ENCODE measurements at regions not wholly inside any gene's neighbourhood (a gene's known extent, or its start where the extent isn't known, plus 50 kb on each side); places are given as distances from the start of the nearest gene placed in this dataset.
A peak's percentile ranks its signal among the peaks of the same experiment; 100 is the strongest.

- DNase-seq = no peak
Measured at GRCh38 chr2:146239392-146240135, 1605.3 kb upstream of the ACVR2A start.

- DNase-seq = no peak
Measured at GRCh38 chr2:146238254-146238966, 1606.4 kb upstream of the ACVR2A start.

- no peak for DNase-seq
Measured at GRCh38 chr2:146235158-146235557, 1609.7 kb upstream of the ACVR2A start.

DNA sequence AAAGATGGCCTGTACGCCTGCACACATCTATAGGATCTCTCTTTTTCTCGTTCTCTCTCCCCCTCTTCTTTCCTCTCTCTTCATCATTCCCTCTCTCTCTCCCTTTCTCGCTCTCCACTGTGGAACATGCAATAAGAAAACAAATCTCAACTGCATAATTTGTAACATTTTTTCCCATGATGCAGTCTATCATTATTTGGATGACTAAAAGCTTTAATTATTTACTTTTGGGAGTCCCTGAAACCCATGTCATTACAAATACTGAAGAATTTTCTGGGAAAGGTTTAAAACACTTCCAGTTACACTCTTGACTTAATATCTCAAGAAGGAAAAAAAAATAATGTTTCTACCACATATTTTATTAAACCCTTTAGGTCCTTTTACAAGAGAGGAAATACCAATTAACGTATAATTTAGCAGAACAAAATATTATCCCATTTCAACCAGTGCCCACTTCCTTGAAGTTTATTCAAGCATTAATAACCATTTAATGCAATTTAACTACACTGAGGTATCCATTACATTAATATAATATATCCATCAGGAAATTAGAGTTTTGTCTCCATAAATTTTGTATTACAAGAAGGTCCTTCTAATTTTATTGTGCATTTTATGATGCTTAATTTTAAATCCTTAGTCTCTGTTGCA, 1615.2 kb upstream of the ACVR2A start:
- no peak for DNase-seq

DNA sequence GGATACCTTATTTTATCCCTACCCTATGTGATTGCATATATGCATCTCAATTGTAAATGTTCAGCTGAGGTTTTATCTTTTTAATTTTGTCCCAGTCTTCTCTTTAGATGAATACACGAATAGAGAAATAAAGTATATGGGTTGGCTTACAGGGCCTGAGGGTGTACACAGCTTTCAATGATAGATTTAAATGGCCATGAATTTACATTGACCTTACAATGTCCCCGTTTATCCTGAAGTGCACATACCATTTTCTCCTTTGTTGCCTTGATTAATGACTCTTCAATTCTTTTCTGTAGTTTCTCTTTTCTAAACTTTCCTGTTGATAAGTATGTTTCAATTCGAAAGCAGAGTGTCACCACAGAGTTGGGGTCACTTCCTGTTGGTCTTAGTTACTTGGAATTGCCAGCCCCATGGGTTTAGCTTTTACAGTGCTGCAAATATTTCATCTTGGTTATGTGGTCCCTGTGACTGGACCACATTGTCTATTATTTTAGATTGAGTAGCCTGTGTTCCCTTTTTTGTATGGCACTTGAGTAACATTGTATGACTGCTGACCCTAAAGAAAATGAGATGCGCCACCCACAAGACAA, 1616.3 kb upstream of the ACVR2A start:
- no peak for DNase-seq

GRCh38 chr2:146228020-146228393, 1616.8 kb upstream of the ACVR2A start:
- DNase-seq = no peak

DNA sequence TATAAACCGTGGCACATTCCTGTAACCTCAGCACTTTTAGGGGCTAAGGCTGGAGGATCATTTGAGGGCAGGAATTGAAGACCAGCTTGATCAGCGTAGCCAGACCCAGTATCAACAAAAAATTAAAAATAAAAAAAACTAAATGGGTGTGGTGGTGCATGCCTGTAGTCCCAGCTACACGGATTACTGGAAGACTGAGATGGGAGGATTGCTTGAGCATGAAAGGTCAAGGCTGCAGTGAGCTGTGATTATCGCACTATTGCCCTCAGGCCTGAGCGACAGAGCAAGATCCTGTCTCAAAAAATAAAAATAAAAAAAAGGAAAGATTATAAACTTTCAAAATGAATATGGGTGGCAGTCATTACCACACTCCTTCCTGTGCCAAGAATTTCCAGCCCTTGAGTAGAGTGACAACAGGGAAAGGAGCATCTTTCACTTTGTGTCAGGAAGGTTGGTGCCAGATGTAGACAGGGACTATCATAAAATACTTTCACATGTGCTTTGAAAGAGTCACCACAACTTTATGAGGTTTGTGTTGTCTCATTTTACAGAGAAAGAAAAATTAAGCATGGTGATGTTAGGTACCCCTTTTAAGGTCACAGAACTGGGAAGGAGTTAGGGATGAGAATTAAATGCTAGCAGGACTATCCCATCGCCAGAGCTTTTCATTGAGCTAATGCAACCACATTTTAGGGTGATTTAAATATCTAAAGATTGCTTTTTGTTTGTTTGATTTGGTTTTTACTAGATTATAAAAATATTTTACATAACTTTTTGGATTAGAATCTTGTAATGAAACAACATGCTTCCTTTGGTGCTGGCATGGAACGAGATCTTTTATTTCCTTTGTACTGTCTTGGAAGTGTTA, 1617.4 kb upstream of the ACVR2A start:
- DNase-seq = no peak

DNA sequence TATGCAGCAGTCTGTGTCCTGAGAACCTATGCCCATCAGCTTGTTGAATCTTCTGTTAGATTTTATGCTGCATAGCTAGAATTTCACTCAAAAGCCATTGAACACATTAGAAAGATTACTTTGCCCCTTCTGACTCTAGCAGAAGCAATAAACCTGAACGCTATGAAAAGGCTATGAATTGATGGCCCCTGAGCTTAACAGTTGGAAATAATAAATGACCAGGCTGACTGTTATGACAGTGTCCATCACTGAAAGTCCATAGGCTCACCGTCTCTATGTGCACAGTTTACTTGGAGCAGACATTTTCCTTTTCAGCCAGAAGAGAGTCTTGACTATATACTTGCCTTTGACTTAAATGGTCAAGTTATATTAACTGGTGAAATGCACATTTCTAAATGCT, 1618.8 kb upstream of the ACVR2A start:
- DNase-seq = no peak

DNA sequence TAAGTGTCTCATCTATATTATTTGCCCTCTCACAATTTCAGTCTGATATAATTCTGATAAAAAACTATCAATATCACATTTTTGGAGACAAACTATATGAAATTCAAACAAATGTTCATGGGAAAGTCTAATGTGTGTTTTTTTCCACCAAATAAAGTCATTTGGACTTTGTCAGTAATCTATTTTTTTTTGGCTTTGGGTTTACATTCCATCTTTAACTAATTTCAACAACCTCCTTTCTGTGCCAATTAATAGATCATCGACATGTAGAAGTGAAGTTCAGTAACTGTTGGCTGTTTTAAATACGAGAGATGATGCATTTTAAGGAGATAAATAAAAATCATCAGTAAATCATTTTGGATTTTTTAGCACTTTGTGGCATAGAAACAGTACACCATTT, 1623.0 kb upstream of the ACVR2A start:
- DNase-seq = no peak

DNA sequence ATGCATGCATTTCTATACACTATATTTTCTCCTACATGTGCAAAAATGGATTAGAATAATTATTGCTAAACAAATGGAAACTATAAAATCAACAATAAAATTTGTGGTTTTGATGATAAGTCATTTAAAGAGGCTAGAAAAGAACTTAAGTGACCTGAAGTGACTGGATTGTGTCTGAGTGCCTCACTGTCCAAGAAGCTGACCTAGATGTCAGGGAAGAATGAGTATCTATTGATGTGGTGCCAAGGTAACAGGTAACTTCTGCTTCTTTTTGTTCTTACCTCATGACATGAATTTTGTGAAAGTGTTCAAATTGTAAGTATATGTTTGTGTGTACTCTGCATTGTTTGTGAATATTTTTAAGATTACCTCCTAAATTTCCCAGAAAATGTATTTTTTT, 1623.9 kb upstream of the ACVR2A start:
- DNase-seq = no peak

- DNase-seq = no peak
Measured at GRCh38 chr2:146214394-146214929, 1630.4 kb upstream of the ACVR2A start.

DNA sequence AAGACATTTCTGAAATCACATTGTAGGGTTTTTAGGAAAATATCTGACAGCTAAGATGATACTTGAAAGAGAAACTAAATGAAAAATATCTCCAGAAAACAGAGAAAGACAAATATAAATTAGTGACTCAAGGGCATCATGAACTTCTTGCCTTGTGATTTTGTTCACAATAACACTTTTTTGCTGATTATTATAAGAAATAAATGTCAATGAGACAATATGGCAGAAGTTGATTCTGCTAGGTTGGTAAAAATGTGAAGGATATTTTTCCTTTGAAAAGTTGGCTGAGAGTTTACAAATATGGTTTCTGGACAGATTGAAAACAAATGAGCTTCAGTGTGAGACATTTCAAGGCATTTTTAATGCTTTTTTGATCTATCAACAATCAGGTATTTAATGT, 1631.2 kb upstream of the ACVR2A start:
- DNase-seq = no peak

GRCh38 chr2:146212602-146213001, 1632.2 kb upstream of the ACVR2A start:
- DNase-seq = no peak

DNA sequence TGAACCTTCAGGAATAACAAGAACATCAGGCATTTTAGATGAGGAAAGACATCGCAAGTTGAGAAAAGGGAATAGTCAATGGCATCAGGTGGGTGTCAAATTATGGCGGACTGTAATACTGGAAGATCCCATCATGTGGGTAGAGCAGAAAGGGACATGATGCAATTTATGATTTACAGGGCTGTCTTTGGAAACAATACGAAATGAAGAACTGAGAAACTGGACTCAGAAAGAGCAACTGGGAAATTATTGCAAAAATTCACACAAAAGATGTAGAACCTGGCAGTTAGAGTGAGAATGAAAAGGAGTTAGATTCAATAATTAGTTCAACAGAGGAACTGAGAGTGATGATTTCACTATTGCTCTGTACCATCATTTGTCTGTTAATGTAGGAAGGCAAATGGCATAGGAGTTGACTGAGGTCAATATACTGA, 1635.0 kb upstream of the ACVR2A start:
- DNase-seq = no peak

DNA sequence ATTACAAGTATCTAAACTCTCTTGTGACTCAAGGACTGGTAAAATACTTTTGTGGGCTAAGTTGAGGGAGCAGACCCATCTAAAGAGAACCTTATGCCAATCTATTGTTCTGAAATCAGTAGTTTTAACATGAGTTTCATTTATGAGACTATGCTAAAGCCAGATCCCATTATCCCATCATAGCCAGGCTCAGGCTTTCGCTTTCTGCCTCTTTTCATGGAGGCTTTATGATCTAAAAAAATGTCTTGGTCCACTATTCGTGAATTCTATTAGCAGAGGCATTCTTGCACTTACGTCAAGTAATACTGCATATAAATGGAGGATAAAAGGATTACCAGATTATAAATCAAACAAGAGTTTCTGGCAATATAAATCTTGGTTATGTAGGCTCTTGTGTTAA, 1636.9 kb upstream of the ACVR2A start:
- no peak for DNase-seq

DNA sequence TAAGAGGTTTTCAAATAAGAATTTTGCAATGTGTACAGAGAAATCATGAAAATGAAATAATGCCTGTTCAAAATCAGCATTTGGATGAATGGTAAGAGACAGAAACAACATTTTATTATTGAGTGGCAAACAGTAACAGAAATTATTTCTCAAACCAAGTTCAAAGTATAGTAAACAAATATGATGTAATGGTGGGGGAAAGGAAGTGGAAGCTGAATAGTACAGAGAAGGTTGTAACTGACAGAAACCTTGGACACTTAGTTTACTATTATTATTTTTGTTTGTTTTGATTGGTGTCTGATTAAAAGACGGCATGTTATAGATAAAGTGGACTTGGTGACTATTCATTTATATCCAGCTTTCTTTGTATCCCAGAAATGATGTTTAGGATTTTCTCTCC, 1637.4 kb upstream of the ACVR2A start:
- no peak for DNase-seq

- DNase-seq = no peak
Measured at GRCh38 chr2:146203064-146203624, 1641.7 kb upstream of the ACVR2A start.

DNA sequence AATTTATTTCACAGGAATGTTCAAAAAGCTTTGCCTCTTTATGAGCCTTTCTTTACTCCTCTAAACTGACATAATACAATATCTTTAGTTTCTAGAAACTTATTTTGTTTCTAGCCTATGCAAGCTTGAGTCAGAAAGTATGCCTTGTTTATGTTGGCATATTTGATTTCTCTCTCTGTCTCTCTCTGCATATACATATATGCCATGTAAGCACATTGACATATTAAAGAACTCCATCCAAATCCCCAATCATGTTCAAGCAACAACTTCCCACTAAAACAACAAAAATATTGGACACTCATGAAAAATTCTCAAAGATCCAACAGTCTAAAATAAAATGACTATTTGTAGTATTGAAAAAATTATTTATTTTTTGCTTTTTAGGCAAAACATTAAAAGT, 1651.2 kb upstream of the ACVR2A start:
- DNase-seq = no peak

GRCh38 chr2:146189541-146189940, 1655.3 kb upstream of the ACVR2A start:
- DNase-seq = no peak

DNA sequence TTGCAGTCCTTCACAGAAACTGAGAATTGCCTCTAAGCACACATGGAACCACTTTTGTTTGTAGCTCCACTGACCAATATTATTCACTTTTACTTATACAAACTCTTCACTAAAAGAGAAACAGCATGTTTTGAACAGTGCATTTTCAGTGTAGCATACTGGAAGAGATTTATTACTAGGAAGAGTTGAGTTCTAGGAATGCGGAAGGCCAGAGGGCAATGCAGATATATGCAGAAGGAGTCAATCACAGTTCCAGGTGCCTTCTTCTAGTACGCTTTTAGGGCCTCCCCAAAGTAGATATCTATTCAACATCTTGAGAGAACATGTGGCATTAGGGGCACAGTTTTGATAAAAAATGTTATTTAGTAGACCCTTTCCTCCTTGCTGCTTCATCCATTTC, 1654.0 kb upstream of the ZEB2 start:
- DNase-seq = no peak

DNA sequence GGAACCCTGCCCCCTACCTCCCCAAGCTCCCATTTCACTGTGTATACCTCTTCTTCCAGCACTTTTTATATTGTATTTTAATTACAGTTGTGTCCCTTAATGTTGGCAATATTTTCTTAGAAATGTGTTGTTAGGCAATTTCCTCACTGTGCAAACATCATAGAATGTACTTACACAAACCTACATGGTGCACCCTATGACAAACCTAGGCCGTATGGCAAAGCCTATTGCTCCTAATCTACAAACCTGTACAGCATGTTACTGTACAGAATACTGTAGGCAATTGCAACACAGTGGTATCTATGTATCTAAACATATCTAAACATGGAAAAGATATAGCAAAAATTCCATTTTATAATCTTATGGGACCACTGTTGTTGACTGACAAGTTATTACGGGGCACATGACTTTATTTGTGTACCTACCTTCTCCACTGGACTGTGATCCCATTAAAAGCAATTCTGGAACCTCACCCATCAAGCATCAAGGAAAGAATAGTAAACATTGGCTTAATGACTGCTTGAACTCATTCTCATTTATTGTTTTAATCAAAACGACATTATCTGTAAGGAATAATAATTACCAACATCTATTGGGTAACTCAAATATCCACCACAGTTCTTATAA, 1641.5 kb upstream of the ZEB2 start:
- peak; percentile 23 for DNase-seq

Measured in NCI-H748 treated with DMSO at 0.1 percent for 48 hours (cell line).